ENCODE measurements at regions not wholly inside any gene's neighbourhood (a gene's known extent, or its start where the extent isn't known, plus 50 kb on each side); places are given as distances from the start of the nearest gene placed in this dataset.

- H3K27ac Mint-ChIP-seq: peak overlapping the region; percentile 9
- H3K9me3 Mint-ChIP-seq: no peaks in the 10 kb centered on the region
- no peaks in the 10 kb centered on the region for H3K36me3 Mint-ChIP-seq (ENCODE audit: low read depth)
- peak overlapping the region; percentile 30 for H3K4me3 Mint-ChIP-seq
- DNase-seq (ENCODE audit: low spot score): no peak
- peaks cover 38% of the 10 kb centered on the region for H3K4me1 Mint-ChIP-seq (ENCODE audit: low read depth)
- peaks cover 5% of the 10 kb centered on the region for H3K27me3 Mint-ChIP-seq (ENCODE audit: low read depth)
These were observed 55.6 kb downstream of the ZNF281 start for GRCh38 chr1:200354243-200354642.

- no peak for DNase-seq (ENCODE audit: low spot score)
- H3K9me3 Mint-ChIP-seq: no peaks in the 10 kb centered on the region
- peaks cover 5% of the 10 kb centered on the region for H3K27me3 Mint-ChIP-seq (ENCODE audit: low read depth)
- no peaks in the 10 kb centered on the region for H3K36me3 Mint-ChIP-seq (ENCODE audit: low read depth)
- H3K4me1 Mint-ChIP-seq (ENCODE audit: low read depth): peaks cover 38% of the 10 kb centered on the region
- H3K4me3 Mint-ChIP-seq: peak overlapping the region; percentile 65
- H3K27ac Mint-ChIP-seq: peak overlapping the region; percentile 85
These were observed 56.6 kb downstream of the ZNF281 start for GRCh38 chr1:200353232-200353631.

- peak overlapping the region; percentile 79 for H3K27ac Mint-ChIP-seq
- no peak for DNase-seq (ENCODE audit: low spot score)
- no peaks in the 10 kb centered on the region for H3K9me3 Mint-ChIP-seq
- H3K4me3 Mint-ChIP-seq: peak overlapping the region; percentile 72
- H3K36me3 Mint-ChIP-seq (ENCODE audit: low read depth): no peaks in the 10 kb centered on the region
- H3K27me3 Mint-ChIP-seq (ENCODE audit: low read depth): peaks cover 5% of the 10 kb centered on the region
- H3K4me1 Mint-ChIP-seq (ENCODE audit: low read depth): peaks cover 38% of the 10 kb centered on the region
These were observed 57.8 kb downstream of the ZNF281 start for GRCh38 chr1:200351826-200352549.

- H3K9me3 Mint-ChIP-seq: no peaks in the 10 kb centered on the region
- no peaks in the 10 kb centered on the region for H3K36me3 Mint-ChIP-seq (ENCODE audit: low read depth)
- no peak for DNase-seq (ENCODE audit: low spot score)
- peak overlapping the region; percentile 72 for H3K4me3 Mint-ChIP-seq
- H3K4me1 Mint-ChIP-seq (ENCODE audit: low read depth): peaks cover 38% of the 10 kb centered on the region
- peaks cover 5% of the 10 kb centered on the region for H3K27me3 Mint-ChIP-seq (ENCODE audit: low read depth)
- H3K27ac Mint-ChIP-seq: no peak overlapping the region
These were observed 58.4 kb downstream of the ZNF281 start for GRCh38 chr1:200351425-200351824.

GRCh38 chr1:200346700-200347099 lies 63.1 kb downstream of the ZNF281 start:
- Mint-ChIP-seq H3K36me3 (ENCODE audit: low read depth) (no peaks in the 10 kb centered on the region), H3K9me3 (no peaks in the 10 kb centered on the region), H3K27me3 (ENCODE audit: low read depth) (peaks cover 11% of the 10 kb centered on the region), H3K4me3 (no peak overlapping the region), H3K4me1 (ENCODE audit: low read depth) (peaks cover 15% of the 10 kb centered on the region), H3K27ac (no peak overlapping the region)
- no peak for DNase-seq (ENCODE audit: low spot score)

GRCh38 chr1:200345520-200345919 lies 64.3 kb downstream of the ZNF281 start:
- H3K27ac Mint-ChIP-seq: no peak overlapping the region
- no peaks in the 10 kb centered on the region for H3K9me3 Mint-ChIP-seq

GRCh38 chr1:200343874-200344273 lies 66.0 kb downstream of the ZNF281 start:
- Mint-ChIP-seq H3K27ac (no peak overlapping the region), H3K27me3 (ENCODE audit: low read depth) (peaks cover 8% of the 10 kb centered on the region), H3K9me3 (no peaks in the 10 kb centered on the region), H3K4me1 (ENCODE audit: low read depth) (peaks cover 8% of the 10 kb centered on the region), H3K4me3 (no peak overlapping the region), H3K36me3 (ENCODE audit: low read depth) (no peaks in the 10 kb centered on the region)
- DNase-seq (ENCODE audit: low spot score): no peak

More at GRCh38 chr1:200345520-200345919, 64.3 kb downstream of the ZNF281 start:
- no peaks in the 10 kb centered on the region for H3K36me3 Mint-ChIP-seq (ENCODE audit: low read depth)
- H3K4me3 Mint-ChIP-seq: no peak overlapping the region
- H3K27me3 Mint-ChIP-seq (ENCODE audit: low read depth): peaks cover 11% of the 10 kb centered on the region
- H3K4me1 Mint-ChIP-seq (ENCODE audit: low read depth): peaks cover 8% of the 10 kb centered on the region
- DNase-seq (ENCODE audit: low spot score): no peak

GRCh38 chr1:200342511-200343311 lies 67.1 kb downstream of the ZNF281 start:
- Mint-ChIP-seq H3K36me3 (ENCODE audit: low read depth) (no peaks in the 10 kb centered on the region), H3K4me1 (ENCODE audit: low read depth) (peaks cover 10% of the 10 kb centered on the region), H3K27me3 (ENCODE audit: low read depth) (peaks cover 8% of the 10 kb centered on the region), H3K9me3 (no peaks in the 10 kb centered on the region), H3K27ac (no peak overlapping the region), H3K4me3 (no peak overlapping the region)
- no peak for DNase-seq (ENCODE audit: low spot score)

GRCh38 chr1:200338451-200338850 lies 71.4 kb downstream of the ZNF281 start:
- Mint-ChIP-seq H3K27me3 (ENCODE audit: low read depth) (peaks cover 4% of the 10 kb centered on the region), H3K4me3 (no peak overlapping the region), H3K27ac (no peak overlapping the region), H3K4me1 (ENCODE audit: low read depth) (peaks cover 11% of the 10 kb centered on the region), H3K36me3 (ENCODE audit: low read depth) (no peaks in the 10 kb centered on the region), H3K9me3 (no peaks in the 10 kb centered on the region)
- no peak for DNase-seq (ENCODE audit: low spot score)

- Mint-ChIP-seq H3K9me3 (no peaks in the 10 kb centered on the region), H3K4me1 (ENCODE audit: low read depth) (peaks cover 7% of the 10 kb centered on the region), H3K27me3 (ENCODE audit: low read depth) (peaks cover under 1% of the 10 kb centered on the region), H3K27ac (no peak overlapping the region), H3K36me3 (ENCODE audit: low read depth) (no peaks in the 10 kb centered on the region), H3K4me3 (no peak overlapping the region)
- DNase-seq (ENCODE audit: low spot score): no peak
These were observed 72.0 kb downstream of the ZNF281 start for GRCh38 chr1:200337831-200338230.

GRCh38 chr1:200337410-200337809 lies 72.4 kb downstream of the ZNF281 start:
- H3K36me3 Mint-ChIP-seq (ENCODE audit: low read depth): no peaks in the 10 kb centered on the region
- H3K4me1 Mint-ChIP-seq (ENCODE audit: low read depth): peaks cover 6% of the 10 kb centered on the region
- no peak overlapping the region for H3K4me3 Mint-ChIP-seq
- H3K27me3 Mint-ChIP-seq (ENCODE audit: low read depth): no peaks in the 10 kb centered on the region
- no peak overlapping the region for H3K27ac Mint-ChIP-seq
- H3K9me3 Mint-ChIP-seq: no peaks in the 10 kb centered on the region
- no peak for DNase-seq (ENCODE audit: low spot score)

GRCh38 chr1:200336901-200337391 lies 72.9 kb downstream of the ZNF281 start:
- H3K27ac Mint-ChIP-seq: no peak overlapping the region
- no peak overlapping the region for H3K4me3 Mint-ChIP-seq
- peaks cover 6% of the 10 kb centered on the region for H3K4me1 Mint-ChIP-seq (ENCODE audit: low read depth)
- no peaks in the 10 kb centered on the region for H3K27me3 Mint-ChIP-seq (ENCODE audit: low read depth)
- H3K36me3 Mint-ChIP-seq (ENCODE audit: low read depth): no peaks in the 10 kb centered on the region
- H3K9me3 Mint-ChIP-seq: no peaks in the 10 kb centered on the region
- no peak for DNase-seq (ENCODE audit: low spot score)

GRCh38 chr1:200336101-200336845 lies 73.6 kb downstream of the ZNF281 start:
- peaks cover 6% of the 10 kb centered on the region for H3K4me1 Mint-ChIP-seq (ENCODE audit: low read depth)

More at GRCh38 chr1:200336101-200336845, 73.6 kb downstream of the ZNF281 start:
- Mint-ChIP-seq H3K36me3 (ENCODE audit: low read depth) (no peaks in the 10 kb centered on the region), H3K4me3 (no peak overlapping the region), H3K27ac (no peak overlapping the region), H3K27me3 (ENCODE audit: low read depth) (no peaks in the 10 kb centered on the region), H3K9me3 (no peaks in the 10 kb centered on the region)
- no peak for DNase-seq (ENCODE audit: low spot score)

Data from T-helper 2 cell treated with Interferon-gamma antibody and Interleukin-4, amounts not matched to agents 5 μg/mL and 100 μg/mL, for 36 hours (primary cell).